ENCODE measurements at regions not wholly inside any gene's neighbourhood (a gene's known extent, or its start where the extent isn't known, plus 50 kb on each side); places are given as distances from the start of the nearest gene placed in this dataset.

- H3K4me3 ChIP-seq = no peak overlapping the region
- DNase-seq (ENCODE audit: low spot score) = peak; percentile 77
- intact Hi-C loops (cut with DNase I) = no loop called here
- WGBS = 53% methylated on average over 7 of the region's 7 CpGs
- H3K36me3 ChIP-seq = no peaks in the 10 kb centered on the region
- peak overlapping the region; percentile 77 to 79 for H3K27ac ChIP-seq
- no peaks in the 10 kb centered on the region for H3K9me3 ChIP-seq
- TF ChIP-seq POLR2AphosphoS5 (IDR thresholded peaks at IDR 0.05) (peak; percentile 59), CTCF (IDR thresholded peaks at IDR 0.05) (no peak), POLR2A (IDR thresholded peaks at IDR 0.05) (no peak)
- H3K27me3 ChIP-seq (replicated peaks; ENCODE audit: insufficient read depth) = no peaks in the 10 kb centered on the region
- peaks cover 12% of the 10 kb centered on the region for H3K4me1 ChIP-seq (replicated peaks)
Measured at GRCh38 chr4:184328022-184328736, 110.5 kb upstream of the ENPP6 start.

- H3K9me3 ChIP-seq = no peaks in the 10 kb centered on the region
- TF ChIP-seq POLR2A (IDR thresholded peaks at IDR 0.05) (no peak), CTCF (IDR thresholded peaks at IDR 0.05) (no peak), POLR2AphosphoS5 (IDR thresholded peaks at IDR 0.05) (no peak)
- WGBS = 89% methylated on average over 6 of the region's 6 CpGs
Measured at GRCh38 chr4:184324939-184325477, 107.3 kb upstream of the ENPP6 start.

GRCh38 chr4:184322328-184323025 lies 104.8 kb upstream of the ENPP6 start:
- H3K27ac ChIP-seq = no peak overlapping the region
- no peaks in the 10 kb centered on the region for H3K27me3 ChIP-seq (replicated peaks; ENCODE audit: insufficient read depth)
- intact Hi-C loops (cut with DNase I) = no loop called here
- H3K4me3 ChIP-seq = no peak overlapping the region
- TF ChIP-seq CTCF (IDR thresholded peaks at IDR 0.05) (no peak), POLR2AphosphoS5 (IDR thresholded peaks at IDR 0.05) (no peak), POLR2A (IDR thresholded peaks at IDR 0.05) (no peak)
- no peaks in the 10 kb centered on the region for H3K4me1 ChIP-seq (replicated peaks)
- DNase-seq (ENCODE audit: low spot score) = peak; percentile 0
- H3K9me3 ChIP-seq = no peaks in the 10 kb centered on the region
- no peaks in the 10 kb centered on the region for H3K36me3 ChIP-seq
- WGBS = 82% methylated on average over 2 of the region's 2 CpGs

More at GRCh38 chr4:184324939-184325477, 107.3 kb upstream of the ENPP6 start:
- H3K27ac ChIP-seq = no peak overlapping the region
- intact Hi-C loops (cut with DNase I) = no loop called here
- H3K4me1 ChIP-seq (replicated peaks) = peaks cover 12% of the 10 kb centered on the region
- H3K36me3 ChIP-seq = no peaks in the 10 kb centered on the region
- H3K4me3 ChIP-seq = no peak overlapping the region
- DNase-seq (ENCODE audit: low spot score) = peak; percentile 2
- H3K27me3 ChIP-seq (replicated peaks; ENCODE audit: insufficient read depth) = no peaks in the 10 kb centered on the region

- DNase-seq (ENCODE audit: low spot score) = no peak
- Histone ChIP-seq H3K36me3 (no peaks in the 10 kb centered on the region), H3K4me1 (replicated peaks) (no peaks in the 10 kb centered on the region), H3K9me3 (no peaks in the 10 kb centered on the region), H3K27me3 (replicated peaks; ENCODE audit: insufficient read depth) (no peaks in the 10 kb centered on the region), H3K27ac (no peak overlapping the region), H3K4me3 (no peak overlapping the region)
- WGBS = 60% methylated on average over 8 of the region's 8 CpGs
- intact Hi-C loops (cut with DNase I) = no loop called here
- TF ChIP-seq POLR2A (IDR thresholded peaks at IDR 0.05) (no peak), POLR2AphosphoS5 (IDR thresholded peaks at IDR 0.05) (peak; percentile 54), CTCF (IDR thresholded peaks at IDR 0.05) (no peak)
Measured at GRCh38 chr4:184320631-184321030, 103.0 kb upstream of the ENPP6 start.
